ENCODE measurements at regions not wholly inside any gene's neighbourhood (a gene's known extent, or its start where the extent isn't known, plus 50 kb on each side); places are given as distances from the start of the nearest gene placed in this dataset.

DNA sequence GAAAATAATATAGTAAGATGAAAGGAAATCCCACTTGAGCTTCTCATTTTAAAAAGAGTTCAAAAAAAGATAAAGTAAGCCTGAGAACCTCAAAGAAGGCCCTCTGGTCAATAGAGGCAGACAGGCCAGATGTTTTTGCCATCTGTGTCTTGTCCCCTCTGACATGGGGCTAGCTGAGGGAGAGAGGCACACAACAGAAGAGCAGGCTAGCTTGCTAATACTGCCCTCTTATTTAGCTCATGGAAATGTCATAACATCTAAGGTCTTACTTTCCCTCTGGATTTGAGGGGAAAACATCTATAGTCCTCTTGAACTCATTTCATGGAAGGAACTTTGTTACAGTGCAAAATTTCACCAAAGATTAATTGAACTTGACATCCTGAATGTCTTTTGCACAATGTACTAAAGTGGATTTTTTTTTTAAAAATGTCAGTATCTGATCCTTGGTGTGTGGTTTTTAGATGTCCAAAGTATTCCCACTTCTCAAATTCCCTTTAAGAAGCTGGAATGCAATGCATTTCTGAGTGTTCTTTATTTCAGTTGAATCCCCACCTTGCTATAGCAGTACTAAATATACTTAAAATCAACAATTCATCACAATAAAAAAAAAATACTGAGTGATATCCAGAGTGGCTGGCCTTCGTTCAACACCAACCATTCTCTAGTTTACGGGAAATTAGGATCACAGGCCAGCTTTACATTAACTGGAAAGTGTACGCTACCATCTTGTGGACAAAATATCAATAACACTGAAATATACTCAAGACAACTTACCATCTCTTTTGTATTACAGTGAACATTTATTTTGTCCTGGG is 176.7 kb downstream of the PAH start:
- TF ChIP-seq POLR2A (IDR thresholded peaks at IDR 0.05; ENCODE audit: low read length) (no peak), GATA1 (IDR thresholded peaks at IDR 0.05; ENCODE audit: low read depth, low read length) (no peak)

All from erythroblast (primary cell).